Thyroid gland (tissue), 4 donors: ENCODE measurements at regions not wholly inside any gene's neighbourhood (a gene's known extent, or its start where the extent isn't known, plus 50 kb on each side); places are given as distances from the start of the nearest gene placed in this dataset.
"Not testable (repeated sequence)": the region's sequence is repeated elsewhere in the genome, so short reads cannot be mapped to it uniquely, and the experiment has no call there.

Experiments used
- POLR2A ChIP-seq, 2 donors: fragments of 450-650 bp; IDR thresholded peaks; one replicate each; pipeline ENCODE4 v1.6.1; 2017; ENCODE audit warnings: antibody characterized with exemption in 2 of 2, mild to moderate bottlenecking in 2 of 2, moderate library complexity in 1 of 2
- TF ChIP-seq, protein P1 (sequence below), 6 experiments: fragments of 200-600 bp in 3 of 6; fragments of 450-650 bp in 3 of 6; sonication (generic) in 3 of 6; IDR thresholded peaks; one replicate each; pipeline ENCODE4 v1.5.1; 2016 to 2019; ENCODE audit warnings: antibody characterized with exemption in 6 of 6, mild to moderate bottlenecking in 2 of 6, inconsistent platforms in 1 of 6, moderate library complexity in 1 of 6

GRCh38 chr1:121092329-121092968 lies 91.7 kb downstream of the FAM72B start:
- TF ChIP-seq, protein P1, sequence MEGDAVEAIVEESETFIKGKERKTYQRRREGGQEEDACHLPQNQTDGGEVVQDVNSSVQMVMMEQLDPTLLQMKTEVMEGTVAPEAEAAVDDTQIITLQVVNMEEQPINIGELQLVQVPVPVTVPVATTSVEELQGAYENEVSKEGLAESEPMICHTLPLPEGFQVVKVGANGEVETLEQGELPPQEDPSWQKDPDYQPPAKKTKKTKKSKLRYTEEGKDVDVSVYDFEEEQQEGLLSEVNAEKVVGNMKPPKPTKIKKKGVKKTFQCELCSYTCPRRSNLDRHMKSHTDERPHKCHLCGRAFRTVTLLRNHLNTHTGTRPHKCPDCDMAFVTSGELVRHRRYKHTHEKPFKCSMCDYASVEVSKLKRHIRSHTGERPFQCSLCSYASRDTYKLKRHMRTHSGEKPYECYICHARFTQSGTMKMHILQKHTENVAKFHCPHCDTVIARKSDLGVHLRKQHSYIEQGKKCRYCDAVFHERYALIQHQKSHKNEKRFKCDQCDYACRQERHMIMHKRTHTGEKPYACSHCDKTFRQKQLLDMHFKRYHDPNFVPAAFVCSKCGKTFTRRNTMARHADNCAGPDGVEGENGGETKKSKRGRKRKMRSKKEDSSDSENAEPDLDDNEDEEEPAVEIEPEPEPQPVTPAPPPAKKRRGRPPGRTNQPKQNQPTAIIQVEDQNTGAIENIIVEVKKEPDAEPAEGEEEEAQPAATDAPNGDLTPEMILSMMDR (IDR thresholded peaks at IDR 0.05), result not testable (repeated sequence)
- not testable (repeated sequence) for TF ChIP-seq POLR2A (IDR thresholded peaks at IDR 0.05)
